ENCODE measurements at regions not wholly inside any gene's neighbourhood (a gene's known extent, or its start where the extent isn't known, plus 50 kb on each side); places are given as distances from the start of the nearest gene placed in this dataset.

GRCh38 chr18:65039578-65039977 is 711.2 kb upstream of the CDH7 start:
- TF ChIP-seq U2AF1 (optimal IDR thresholded peaks at IDR 0.05; ENCODE audit: low read depth, low read length) (no peak), HHEX (CRISPR knock-in tag; IDR thresholded peaks at IDR 0.05) (no peak), ZNF747 (CRISPR knock-in tag; IDR thresholded peaks at IDR 0.05; ENCODE audit: borderline replicate concordance) (no peak), ZFP36L2 (CRISPR knock-in tag; IDR thresholded peaks at IDR 0.05) (no peak), TRIM24 (CRISPR knock-in tag; IDR thresholded peaks at IDR 0.05) (no peak), ZNF598 (CRISPR knock-in tag; IDR thresholded peaks at IDR 0.05; ENCODE audit: borderline replicate concordance) (no peak), ZNF142 (CRISPR knock-in tag; IDR thresholded peaks at IDR 0.05) (no peak), ZNF639 (CRISPR knock-in tag; conservative IDR thresholded peaks at IDR 0.05) (no peak), SMARCE1 (IDR thresholded peaks at IDR 0.05; ENCODE audit: borderline replicate concordance) (no peak), ZNF33A (CRISPR knock-in tag; IDR thresholded peaks at IDR 0.05; ENCODE audit: borderline replicate concordance) (no peak)
- in situ Hi-C loops (cut with HindIII; ENCODE audit: extremely low pct_ligation_motif_present, low pct_unique_long_range_greater_than_20kb) (no loop called here), intact Hi-C loops (cut with micrococcal nuclease; ENCODE audit: unreplicated experiment) (no loop called here)
- POLR2A ChIA-PET: no interaction called here
- H3K36me3 ChIP-seq (replicated peaks in 1 of 2; ENCODE audit: control insufficient read depth in 1 of 2, insufficient read depth in 2 of 2, low read length in 2 of 2): no peaks in the 10 kb centered on the region
- H3K27me3 ChIP-seq (ENCODE audit: control insufficient read depth in 1 of 2, insufficient read depth in 2 of 2, low read length in 2 of 2): no peaks in the 10 kb centered on the region
- FAIRE-seq: no peak
- 15% methylated on average over 4 of the region's 4 CpGs for WGBS (ENCODE audit: low lambda C conversion rate)
- CTCF ChIA-PET (ENCODE audit: low intra/inter-chr PET ratio, low total read pairs): no interaction called here
- H3K79me2 ChIP-seq (ENCODE audit: insufficient read depth, low read length): no peaks in the 10 kb centered on the region
- no TSS peak for BruUV-seq (replicated peaks)
- no peak for ATAC-seq
- no peak overlapping the region for H3K4me3 ChIP-seq (replicated peaks in 1 of 3; ENCODE audit: insufficient read depth in 1 of 3, low read depth in 2 of 3, low read length in 3 of 3)
- no peak overlapping the region for H3K9ac ChIP-seq (ENCODE audit: insufficient read depth, low read depth, low read length)
- no peak overlapping the region for H3K4me2 ChIP-seq (ENCODE audit: low read depth, low read length)
- no peak for DNase-seq (ENCODE audit: low spot score)
- H3K27ac ChIP-seq (ENCODE audit: extremely low read length, insufficient read depth, low read length): no peak overlapping the region
- no peaks in the 10 kb centered on the region for H4K20me1 ChIP-seq (ENCODE audit: insufficient read depth, low read length)
- no peaks in the 10 kb centered on the region for H3K4me1 ChIP-seq (ENCODE audit: insufficient read depth, low read length)
- H3K9me3 ChIP-seq (ENCODE audit: low read length): no peaks in the 10 kb centered on the region
- no peak overlapping the region for H2AFZ ChIP-seq (ENCODE audit: low read length)
